Activated gamma-delta T cell treated with Interleukin-2 at 50 U/mL for 16 hours (primary cell): ENCODE measurements at regions not wholly inside any gene's neighbourhood (a gene's known extent, or its start where the extent isn't known, plus 50 kb on each side); places are given as distances from the start of the nearest gene placed in this dataset.

ENCODE experiments used
- DNase-seq: peaks from one replicate; pipeline ENCODE4 v3.0.0-alpha.2; 2020

- no peak for DNase-seq
Measured at GRCh38 chr1:228923973-228924686, 188.9 kb downstream of the RHOU start.

GRCh38 chr1:228925691-228926090 lies 190.4 kb downstream of the RHOU start:
- no peak for DNase-seq

- no peak for DNase-seq
Measured at GRCh38 chr1:228927421-228927820, 192.1 kb downstream of the RHOU start.

GRCh38 chr1:228927946-228928898 lies 192.9 kb downstream of the RHOU start:
- no peak for DNase-seq

- no peak for DNase-seq
Measured at GRCh38 chr1:228929476-228930027, 194.3 kb downstream of the RHOU start.

- DNase-seq = no peak
Measured at GRCh38 chr1:228930479-228930957, 195.2 kb downstream of the RHOU start.

- no peak for DNase-seq
Measured at GRCh38 chr1:228933753-228934152, 198.5 kb downstream of the RHOU start.

- DNase-seq = no peak
Measured at GRCh38 chr1:228935198-228935663, 200.0 kb downstream of the RHOU start.

GRCh38 chr1:228935855-228936727 lies 200.8 kb downstream of the RHOU start:
- DNase-seq = no peak

- no peak for DNase-seq
Measured at GRCh38 chr1:228936881-228937280, 201.6 kb downstream of the RHOU start.

GRCh38 chr1:228937351-228937750 lies 202.1 kb downstream of the RHOU start:
- DNase-seq = no peak

- no peak for DNase-seq
Measured at GRCh38 chr1:228937851-228938536, 202.7 kb downstream of the RHOU start.

GRCh38 chr1:228938537-228938901 lies 203.2 kb downstream of the RHOU start:
- DNase-seq = peak; percentile 23

GRCh38 chr1:228939001-228939691 lies 203.9 kb downstream of the RHOU start:
- no peak for DNase-seq

GRCh38 chr1:228939881-228940392 lies 204.7 kb downstream of the RHOU start:
- DNase-seq = no peak

- DNase-seq = no peak
Measured at GRCh38 chr1:228940526-228940925, 205.2 kb downstream of the RHOU start.

- DNase-seq = no peak
Measured at GRCh38 chr1:228940926-228941325, 205.6 kb downstream of the RHOU start.

- DNase-seq = no peak
Measured at GRCh38 chr1:228941666-228942065, 206.4 kb downstream of the RHOU start.

GRCh38 chr1:228943436-228943835 lies 208.2 kb downstream of the RHOU start:
- no peak for DNase-seq

GRCh38 chr1:228944296-228944695 lies 209.0 kb downstream of the RHOU start:
- no peak for DNase-seq

- DNase-seq = no peak
Measured at GRCh38 chr1:228944935-228945371, 209.7 kb downstream of the RHOU start.
